ENCODE measurements at regions not wholly inside any gene's neighbourhood (a gene's known extent, or its start where the extent isn't known, plus 50 kb on each side); places are given as distances from the start of the nearest gene placed in this dataset.
"Not testable (repeated sequence)": the region's sequence is repeated elsewhere in the genome, so short reads cannot be mapped to it uniquely, and the experiment has no call there.

GRCh38 chr16:80915079-80915450 is 91.6 kb downstream of the CMC2 start:
- CTCF ChIA-PET = no interaction called here
- H3K27ac ChIP-seq = no peak overlapping the region
- DNase-seq (ENCODE audit: low spot score) = no peak
- POLR2A ChIA-PET (ENCODE audit: low non-redundant PET) = no interaction called here
- no peak for TF ChIP-seq CTCF (conservative IDR thresholded peaks at IDR 0.05; ENCODE audit: low read depth)

GRCh38 chr16:80914379-80915078 is 92.2 kb downstream of the CMC2 start:
- ChIA-PET POLR2A (ENCODE audit: low non-redundant PET) (no interaction called here), CTCF (no interaction called here)
- H3K27ac ChIP-seq = no peak overlapping the region
- DNase-seq (ENCODE audit: low spot score) = no peak
- TF ChIP-seq CTCF (conservative IDR thresholded peaks at IDR 0.05; ENCODE audit: low read depth) = no peak

GRCh38 chr16:80913397-80913796 is 93.3 kb downstream of the CMC2 start:
- ChIA-PET POLR2A (ENCODE audit: low non-redundant PET) (no interaction called here), CTCF (no interaction called here)
- no peak overlapping the region for H3K27ac ChIP-seq
- no peak for TF ChIP-seq CTCF (conservative IDR thresholded peaks at IDR 0.05; ENCODE audit: low read depth)
- no peak for DNase-seq (ENCODE audit: low spot score)

- DNase-seq (ENCODE audit: low spot score) = no peak
- CTCF ChIA-PET = no interaction called here
- TF ChIP-seq CTCF (conservative IDR thresholded peaks at IDR 0.05; ENCODE audit: low read depth) = no peak
- POLR2A ChIA-PET (ENCODE audit: low non-redundant PET) = no interaction called here
- H3K27ac ChIP-seq = no peak overlapping the region
Measured at GRCh38 chr16:80912651-80913050, 94.0 kb downstream of the CMC2 start.

- POLR2A ChIA-PET (ENCODE audit: low non-redundant PET) = no interaction called here
- no peak for TF ChIP-seq CTCF (conservative IDR thresholded peaks at IDR 0.05; ENCODE audit: low read depth)
- CTCF ChIA-PET = no interaction called here
- H3K27ac ChIP-seq = no peak overlapping the region
- DNase-seq (ENCODE audit: low spot score) = no peak
Measured at GRCh38 chr16:80910434-80910833, 96.3 kb downstream of the CMC2 start.

- no peak for DNase-seq (ENCODE audit: low spot score)
- ChIA-PET POLR2A (ENCODE audit: low non-redundant PET) (no interaction called here), CTCF (no interaction called here)
- H3K27ac ChIP-seq = no peak overlapping the region
- TF ChIP-seq CTCF (conservative IDR thresholded peaks at IDR 0.05; ENCODE audit: low read depth) = no peak
Measured at GRCh38 chr16:80909720-80910119, 97.0 kb downstream of the CMC2 start.

- H3K27ac ChIP-seq; POLR2A ChIA-PET (ENCODE audit: low non-redundant PET); DNase-seq (ENCODE audit: low spot score): not testable (repeated sequence)
- CTCF ChIA-PET = interaction anchor here (0.6 kb wide), 1 partner anchor 806 kb away, joined by 3 read pairs; no protein-coding TSS in a partner anchor
Measured at GRCh38 chr16:80906169-80906568, 100.5 kb downstream of the CMC2 start.

All from RWPE1 (cell line).